ENCODE measurements at regions not wholly inside any gene's neighbourhood (a gene's known extent, or its start where the extent isn't known, plus 50 kb on each side); places are given as distances from the start of the nearest gene placed in this dataset.

- H3K27ac ChIP-seq: no peak overlapping the region
- intact Hi-C loops (cut with DNase I): no loop called here
These were observed 372.2 kb downstream of the DIPK2A start for GRCh38 chr3:144343777-144344176.

DNA sequence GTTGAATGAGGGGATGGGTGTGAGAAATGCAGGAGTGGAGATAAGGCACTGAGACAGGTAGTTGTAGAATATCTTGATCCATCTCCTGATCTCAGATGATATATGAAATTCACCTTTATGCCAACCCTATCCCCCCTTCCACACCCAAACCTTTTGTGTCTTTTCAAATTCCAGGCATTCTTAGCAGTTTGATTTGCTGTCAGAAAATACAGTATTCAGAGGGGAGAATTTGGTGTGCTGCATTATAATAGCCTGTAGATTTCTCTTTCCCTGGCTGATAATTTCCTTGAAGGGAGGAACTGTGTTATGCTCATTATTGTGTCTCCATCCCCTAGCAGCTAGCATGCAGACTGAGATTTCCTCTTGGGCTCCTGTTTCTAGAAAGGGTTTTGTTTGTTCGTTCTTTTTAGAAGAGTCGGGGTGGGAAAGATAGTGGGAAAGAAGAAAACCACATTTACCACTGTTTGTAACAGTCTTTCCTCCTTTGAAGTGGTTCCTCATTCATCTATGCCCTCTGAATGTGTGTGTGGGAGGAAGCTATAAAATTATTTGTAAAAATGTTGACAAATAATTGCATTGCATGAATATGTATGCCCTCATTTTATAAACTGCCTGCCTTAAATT is 373.4 kb downstream of the DIPK2A start:
- no peak for DNase-seq (ENCODE audit: low spot score)
- WGBS: 76% methylated on average over 2 of the region's 2 CpGs
- TF ChIP-seq POLR2AphosphoS5 (IDR thresholded peaks at IDR 0.05) (no peak), CTCF (IDR thresholded peaks at IDR 0.05) (no peak), POLR2A (IDR thresholded peaks at IDR 0.05) (no peak)

More at GRCh38 chr3:144343777-144344176, 372.2 kb downstream of the DIPK2A start:
- no peak for DNase-seq (ENCODE audit: low spot score)
- Histone ChIP-seq H3K4me3 (no peak overlapping the region), H3K27me3 (replicated peaks; ENCODE audit: insufficient read depth) (no peaks in the 10 kb centered on the region), H3K4me1 (replicated peaks) (no peaks in the 10 kb centered on the region), H3K36me3 (no peaks in the 10 kb centered on the region), H3K9me3 (no peaks in the 10 kb centered on the region)
- WGBS: 84% methylated on average over 7 of the region's 7 CpGs
- TF ChIP-seq POLR2A (IDR thresholded peaks at IDR 0.05) (no peak), POLR2AphosphoS5 (IDR thresholded peaks at IDR 0.05) (no peak), CTCF (IDR thresholded peaks at IDR 0.05) (no peak)

DNA sequence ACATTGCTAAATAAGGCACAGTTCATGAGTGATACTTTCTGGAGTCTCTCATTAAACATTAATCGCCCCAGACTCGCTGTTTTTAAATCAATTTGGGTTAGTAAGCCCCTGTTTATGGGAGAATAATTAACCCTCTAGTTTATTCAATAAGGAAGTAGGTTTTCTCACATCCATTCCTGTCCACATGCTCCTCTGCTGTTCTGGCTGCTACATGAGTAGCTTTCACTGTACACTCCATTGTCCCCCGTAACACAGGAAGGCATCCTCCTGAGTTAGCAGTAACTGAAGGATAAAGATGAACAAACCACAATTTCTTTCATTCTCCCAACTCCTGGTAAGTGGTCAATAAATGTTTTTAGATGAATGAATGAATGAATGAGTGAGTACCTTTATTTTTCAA is 378.5 kb downstream of the DIPK2A start:
- intact Hi-C loops (cut with DNase I): no loop called here
- H3K27ac ChIP-seq: no peak overlapping the region
- H3K27me3 ChIP-seq (replicated peaks; ENCODE audit: insufficient read depth): no peaks in the 10 kb centered on the region
- 93% methylated on average over 3 of the region's 3 CpGs for WGBS
- no peak for DNase-seq (ENCODE audit: low spot score)
- H3K36me3 ChIP-seq: no peaks in the 10 kb centered on the region
- no peak overlapping the region for H3K4me3 ChIP-seq
- H3K9me3 ChIP-seq: no peaks in the 10 kb centered on the region
- TF ChIP-seq POLR2AphosphoS5 (IDR thresholded peaks at IDR 0.05) (no peak), CTCF (IDR thresholded peaks at IDR 0.05) (no peak), POLR2A (IDR thresholded peaks at IDR 0.05) (no peak)
- no peaks in the 10 kb centered on the region for H3K4me1 ChIP-seq (replicated peaks)

More for the DNA sequence above, 373.4 kb downstream of the DIPK2A start:
- intact Hi-C loops (cut with DNase I): no loop called here
- Histone ChIP-seq H3K27me3 (replicated peaks; ENCODE audit: insufficient read depth) (no peaks in the 10 kb centered on the region), H3K36me3 (no peaks in the 10 kb centered on the region), H3K4me3 (no peak overlapping the region), H3K27ac (no peak overlapping the region), H3K4me1 (replicated peaks) (no peaks in the 10 kb centered on the region), H3K9me3 (no peaks in the 10 kb centered on the region)

DNA sequence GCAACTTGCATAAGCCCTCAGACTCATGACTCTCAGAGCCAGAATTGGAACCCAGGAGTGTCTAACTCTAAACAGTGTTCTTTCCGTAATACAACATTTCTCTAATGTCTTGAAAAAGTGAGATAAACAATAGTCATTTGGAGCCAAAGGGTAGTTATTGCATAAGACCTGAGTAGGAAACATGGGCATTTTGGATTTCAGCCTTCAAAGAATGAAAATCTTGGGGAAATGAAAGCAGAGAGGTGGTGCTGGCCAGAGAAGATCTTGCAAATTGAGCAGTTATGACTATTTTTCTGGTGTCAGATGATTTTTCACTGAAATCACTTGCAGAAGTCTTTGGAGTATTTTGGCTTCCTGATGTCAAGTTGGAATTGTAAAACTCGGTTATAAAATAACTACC is 379.4 kb downstream of the DIPK2A start:
- WGBS: 78% methylated on average over 2 of the region's 2 CpGs
- TF ChIP-seq POLR2AphosphoS5 (IDR thresholded peaks at IDR 0.05): no peak
- no peak for TF ChIP-seq POLR2A (IDR thresholded peaks at IDR 0.05)
- no peak for TF ChIP-seq CTCF (IDR thresholded peaks at IDR 0.05)

GRCh38 chr3:144351773-144352365 is 380.2 kb downstream of the DIPK2A start:
- intact Hi-C loops (cut with DNase I): no loop called here
- TF ChIP-seq CTCF (IDR thresholded peaks at IDR 0.05) (no peak), POLR2A (IDR thresholded peaks at IDR 0.05) (no peak), POLR2AphosphoS5 (IDR thresholded peaks at IDR 0.05) (no peak)
- Histone ChIP-seq H3K4me1 (replicated peaks) (no peaks in the 10 kb centered on the region), H3K27ac (no peak overlapping the region), H3K9me3 (no peaks in the 10 kb centered on the region), H3K4me3 (no peak overlapping the region), H3K36me3 (no peaks in the 10 kb centered on the region), H3K27me3 (replicated peaks; ENCODE audit: insufficient read depth) (no peaks in the 10 kb centered on the region)
- no peak for DNase-seq (ENCODE audit: low spot score)
- WGBS: 64% methylated on average over 4 of the region's 4 CpGs

More for the DNA sequence above, 379.4 kb downstream of the DIPK2A start:
- no peaks in the 10 kb centered on the region for H3K4me1 ChIP-seq (replicated peaks)
- H3K27me3 ChIP-seq (replicated peaks; ENCODE audit: insufficient read depth): no peaks in the 10 kb centered on the region
- H3K9me3 ChIP-seq: no peaks in the 10 kb centered on the region
- intact Hi-C loops (cut with DNase I): no loop called here
- no peak overlapping the region for H3K4me3 ChIP-seq
- H3K36me3 ChIP-seq: no peaks in the 10 kb centered on the region
- DNase-seq (ENCODE audit: low spot score): no peak
- H3K27ac ChIP-seq: no peak overlapping the region
